ENCODE measurements at regions not wholly inside any gene's neighbourhood (a gene's known extent, or its start where the extent isn't known, plus 50 kb on each side); places are given as distances from the start of the nearest gene placed in this dataset.

- no peak overlapping the region for H3K4me3 Mint-ChIP-seq
- H3K27me3 Mint-ChIP-seq (ENCODE audit: low read depth) = peaks cover 6% of the 10 kb centered on the region
- peaks cover 25% of the 10 kb centered on the region for H3K4me1 Mint-ChIP-seq
- no peak for TF ChIP-seq CTCF (IDR thresholded peaks at IDR 0.05; ENCODE audit: unreplicated experiment in 3 of 3)
- H3K27ac Mint-ChIP-seq = peak overlapping the region in 1 of 3 experiments; percentile 51
- H3K36me3 Mint-ChIP-seq (ENCODE audit: low read depth) = no peaks in the 10 kb centered on the region
- peaks cover 2% of the 10 kb centered on the region for H3K9me3 Mint-ChIP-seq
Observed at GRCh38 chr10:33882996-33883395, 548.5 kb upstream of the NRP1 start.

GRCh38 chr10:33880291-33880690, 545.8 kb upstream of the NRP1 start:
- no peak overlapping the region for H3K4me3 Mint-ChIP-seq
- peaks cover 2% of the 10 kb centered on the region for H3K9me3 Mint-ChIP-seq
- no peak for TF ChIP-seq CTCF (IDR thresholded peaks at IDR 0.05; ENCODE audit: unreplicated experiment in 3 of 3)
- H3K4me1 Mint-ChIP-seq = peaks cover 45% of the 10 kb centered on the region
- H3K27me3 Mint-ChIP-seq (ENCODE audit: low read depth) = peaks cover 3% of the 10 kb centered on the region
- H3K36me3 Mint-ChIP-seq (ENCODE audit: low read depth) = no peaks in the 10 kb centered on the region
- peak overlapping the region in 2 of 3 experiments; percentile 9 to 25 for H3K27ac Mint-ChIP-seq

- Mint-ChIP-seq H3K36me3 (ENCODE audit: low read depth) (no peaks in the 10 kb centered on the region), H3K9me3 (peaks cover 2% of the 10 kb centered on the region), H3K27me3 (ENCODE audit: low read depth) (no peaks in the 10 kb centered on the region), H3K27ac (peak overlapping the region; percentile 26 to 77 (median 64)), H3K4me1 (peaks cover 37% of the 10 kb centered on the region), H3K4me3 (no peak overlapping the region)
- no peak for TF ChIP-seq CTCF (IDR thresholded peaks at IDR 0.05; ENCODE audit: unreplicated experiment in 3 of 3)
Observed at GRCh38 chr10:33878238-33878786, 543.8 kb upstream of the NRP1 start.

GRCh38 chr10:33876584-33877400, 542.3 kb upstream of the NRP1 start:
- H3K4me3 Mint-ChIP-seq = no peak overlapping the region
- H3K27me3 Mint-ChIP-seq (ENCODE audit: low read depth) = no peaks in the 10 kb centered on the region
- no peaks in the 10 kb centered on the region for H3K36me3 Mint-ChIP-seq (ENCODE audit: low read depth)
- peaks cover 2% of the 10 kb centered on the region for H3K9me3 Mint-ChIP-seq
- peak overlapping the region; percentile 20 to 77 (median 64) for H3K27ac Mint-ChIP-seq
- TF ChIP-seq CTCF (IDR thresholded peaks at IDR 0.05; ENCODE audit: unreplicated experiment in 3 of 3) = no peak
- peaks cover 45% of the 10 kb centered on the region for H3K4me1 Mint-ChIP-seq

GRCh38 chr10:33875924-33876583, 541.6 kb upstream of the NRP1 start:
- Mint-ChIP-seq H3K4me1 (peaks cover 50% of the 10 kb centered on the region), H3K27ac (peak overlapping the region; percentile 20 to 64 (median 43)), H3K9me3 (no peaks in the 10 kb centered on the region), H3K27me3 (ENCODE audit: low read depth) (no peaks in the 10 kb centered on the region), H3K4me3 (no peak overlapping the region), H3K36me3 (ENCODE audit: low read depth) (no peaks in the 10 kb centered on the region)
- TF ChIP-seq CTCF (IDR thresholded peaks at IDR 0.05; ENCODE audit: unreplicated experiment in 3 of 3) = no peak

Data from nephron (organoid).